HepG2 (cell line): ENCODE measurements at regions not wholly inside any gene's neighbourhood (a gene's known extent, or its start where the extent isn't known, plus 50 kb on each side); places are given as distances from the start of the nearest gene placed in this dataset.

Experiments
- AKAP8 ChIP-seq: sonication (generic); formaldehyde crosslinking; IDR thresholded peaks from 2 replicates; pipeline ENCODE4 v1.5.1; 2020; ENCODE audit warnings: mild to moderate bottlenecking, missing genetic modification reagents
- ATAD3A ChIP-seq: sonication (generic); formaldehyde crosslinking; IDR thresholded peaks from 2 replicates; pipeline ENCODE4 v1.4.0; 2020; ENCODE audit warnings: missing genetic modification reagents
- DPF2 ChIP-seq: sonication (generic); formaldehyde crosslinking; IDR thresholded peaks from 2 replicates; pipeline ENCODE4 v1.4.0; 2020; ENCODE audit warnings: mild to moderate bottlenecking, low read depth, missing genetic modification reagents, borderline replicate concordance
- ETV5 ChIP-seq: IDR thresholded peaks from 2 replicates; pipeline ENCODE4 v1.6.1; 2018; ENCODE audit warnings: missing biosample characterization, missing genetic modification reagents, inconsistent platforms, borderline replicate concordance
- FOSL2 ChIP-seq: sonication (generic); formaldehyde crosslinking; IDR thresholded peaks from 2 replicates; pipeline ENCODE4 v1.4.0; 2020; ENCODE audit warnings: missing genetic modification reagents
- HHEX ChIP-seq: IDR thresholded peaks from 2 replicates; pipeline ENCODE4 v1.6.1; 2016; ENCODE audit warnings: control low read depth
- HOXA7 ChIP-seq: sonication (generic); formaldehyde crosslinking; IDR thresholded peaks from 2 replicates; pipeline ENCODE4 v1.8.1; 2022; ENCODE audit warnings: mild to moderate bottlenecking, missing genetic modification reagents, moderate library complexity
- IKZF4 ChIP-seq: sonication (generic); formaldehyde crosslinking; IDR thresholded peaks from 2 replicates; pipeline ENCODE4 v1.5.1; 2020; ENCODE audit warnings: borderline replicate concordance, mild to moderate bottlenecking, low read depth, missing genetic modification reagents; ENCODE audit errors: not compliant biosample characterization
- ISL2 ChIP-seq: sonication (generic); formaldehyde crosslinking; IDR thresholded peaks from 2 replicates; pipeline ENCODE4 v1.5.0; 2020; ENCODE audit warnings: missing genetic modification reagents
- JARID2 ChIP-seq: sonication (generic); formaldehyde crosslinking; IDR thresholded peaks from 2 replicates; pipeline ENCODE4 v1.8.1; 2023; ENCODE audit warnings: missing genetic modification reagents, inconsistent platforms; ENCODE audit not compliant: insufficient replicate concordance
- NPAS2 ChIP-seq: sonication (generic); formaldehyde crosslinking; IDR thresholded peaks from 2 replicates; pipeline ENCODE4 v1.8.0; 2022; ENCODE audit warnings: mild to moderate bottlenecking, missing genetic modification reagents, borderline replicate concordance
- SALL2 ChIP-seq: sonication (generic); formaldehyde crosslinking; IDR thresholded peaks from 2 replicates; pipeline ENCODE4 v1.8.1; 2023; ENCODE audit warnings: mild to moderate bottlenecking, missing genetic modification reagents, inconsistent platforms
- SAP130 ChIP-seq: IDR thresholded peaks from 2 replicates; pipeline ENCODE4 v1.6.1; 2016; ENCODE audit warnings: low read depth
- SOX6 ChIP-seq, 2 experiments: fragments of 450-650 bp in 1 of 2; sonication (generic) in 1 of 2; formaldehyde crosslinking in 1 of 2; IDR thresholded peaks; 2 replicates each; pipeline versions ENCODE4 v1.4.0 to v1.6.1; 2017 to 2020; ENCODE audit warnings: antibody characterized with exemption in 1 of 2, mild to moderate bottlenecking in 1 of 2, missing genetic modification reagents in 1 of 2
- TAF15 ChIP-seq: fragments of 200-400 bp; formaldehyde crosslinking; IDR thresholded peaks from one replicate; pipeline ENCODE4 v1.6.1; 2018; ENCODE audit warnings: mild to moderate bottlenecking, low read depth, low read length; ENCODE audit not compliant: poor library complexity, severe bottlenecking
- TARDBP ChIP-seq: sonication (generic); formaldehyde crosslinking; IDR thresholded peaks from 2 replicates; pipeline ENCODE4 v1.8.0; 2022; ENCODE audit warnings: mild to moderate bottlenecking, missing genetic modification reagents
- THAP11 ChIP-seq: IDR thresholded peaks from 2 replicates; pipeline ENCODE4 v1.6.1; 2016; ENCODE audit warnings: missing biosample characterization, missing genetic modification reagents
- TRIM24 ChIP-seq: sonication (generic); formaldehyde crosslinking; IDR thresholded peaks from 2 replicates; pipeline ENCODE4 v1.8.0; 2022; ENCODE audit warnings: mild to moderate bottlenecking, missing genetic modification reagents
- XRCC5 ChIP-seq: fragments of 200-400 bp; formaldehyde crosslinking; optimal IDR thresholded peaks from 2 replicates; pipeline ENCODE3; 2017; ENCODE audit warnings: mild to moderate bottlenecking, low read length
- ZBTB1 ChIP-seq: sonication (generic); formaldehyde crosslinking; IDR thresholded peaks from 2 replicates; pipeline ENCODE4 v1.4.0; 2020; ENCODE audit warnings: missing genetic modification reagents, borderline replicate concordance
- ZBTB21 ChIP-seq: sonication (generic); formaldehyde crosslinking; IDR thresholded peaks from 2 replicates; pipeline ENCODE4 v1.4.0; 2020; ENCODE audit warnings: missing genetic modification reagents
- ZFAT ChIP-seq: sonication (generic); formaldehyde crosslinking; conservative IDR thresholded peaks from 2 replicates; pipeline ENCODE4 v1.8.1; 2023; ENCODE audit warnings: missing genetic modification reagents, inconsistent platforms
- ZFP36L1 ChIP-seq: sonication (generic); formaldehyde crosslinking; IDR thresholded peaks from 2 replicates; pipeline ENCODE4 v1.8.0; 2022; ENCODE audit warnings: mild to moderate bottlenecking, missing genetic modification reagents, moderate library complexity
- ZNF296 ChIP-seq: sonication (generic); formaldehyde crosslinking; conservative IDR thresholded peaks from 2 replicates; pipeline ENCODE4 v1.5.0; 2020; ENCODE audit warnings: mild to moderate bottlenecking, missing genetic modification reagents
- ZNF350 ChIP-seq: sonication (generic); formaldehyde crosslinking; IDR thresholded peaks from 2 replicates; pipeline ENCODE4 v1.4.0; 2020; ENCODE audit warnings: mild to moderate bottlenecking, low read depth, missing genetic modification reagents, borderline replicate concordance
- ZNF460 ChIP-seq: sonication (generic); formaldehyde crosslinking; IDR thresholded peaks from 2 replicates; pipeline ENCODE4 v1.5.1; 2020; ENCODE audit warnings: missing genetic modification reagents, mild to moderate bottlenecking, borderline replicate concordance
- ZNF678 ChIP-seq: sonication (generic); formaldehyde crosslinking; IDR thresholded peaks from 2 replicates; pipeline ENCODE4 v1.4.0; 2020; ENCODE audit warnings: mild to moderate bottlenecking, missing genetic modification reagents
- ZNF788 ChIP-seq: sonication (generic); formaldehyde crosslinking; IDR thresholded peaks from 2 replicates; pipeline ENCODE4 v1.5.0; 2020; ENCODE audit warnings: mild to moderate bottlenecking, missing genetic modification reagents, borderline replicate concordance
- TF ChIP-seq, protein P1 (sequence below): sonication (generic); formaldehyde crosslinking; IDR thresholded peaks from 2 replicates; pipeline ENCODE4 v1.4.0; 2020; ENCODE audit warnings: missing genetic modification reagents, low read depth, mild to moderate bottlenecking, borderline replicate concordance
- TF ChIP-seq, protein P2 (sequence below): sonication (generic); formaldehyde crosslinking; IDR thresholded peaks from 2 replicates; pipeline ENCODE4 v1.4.0; 2020; ENCODE audit warnings: missing genetic modification reagents

DNA sequence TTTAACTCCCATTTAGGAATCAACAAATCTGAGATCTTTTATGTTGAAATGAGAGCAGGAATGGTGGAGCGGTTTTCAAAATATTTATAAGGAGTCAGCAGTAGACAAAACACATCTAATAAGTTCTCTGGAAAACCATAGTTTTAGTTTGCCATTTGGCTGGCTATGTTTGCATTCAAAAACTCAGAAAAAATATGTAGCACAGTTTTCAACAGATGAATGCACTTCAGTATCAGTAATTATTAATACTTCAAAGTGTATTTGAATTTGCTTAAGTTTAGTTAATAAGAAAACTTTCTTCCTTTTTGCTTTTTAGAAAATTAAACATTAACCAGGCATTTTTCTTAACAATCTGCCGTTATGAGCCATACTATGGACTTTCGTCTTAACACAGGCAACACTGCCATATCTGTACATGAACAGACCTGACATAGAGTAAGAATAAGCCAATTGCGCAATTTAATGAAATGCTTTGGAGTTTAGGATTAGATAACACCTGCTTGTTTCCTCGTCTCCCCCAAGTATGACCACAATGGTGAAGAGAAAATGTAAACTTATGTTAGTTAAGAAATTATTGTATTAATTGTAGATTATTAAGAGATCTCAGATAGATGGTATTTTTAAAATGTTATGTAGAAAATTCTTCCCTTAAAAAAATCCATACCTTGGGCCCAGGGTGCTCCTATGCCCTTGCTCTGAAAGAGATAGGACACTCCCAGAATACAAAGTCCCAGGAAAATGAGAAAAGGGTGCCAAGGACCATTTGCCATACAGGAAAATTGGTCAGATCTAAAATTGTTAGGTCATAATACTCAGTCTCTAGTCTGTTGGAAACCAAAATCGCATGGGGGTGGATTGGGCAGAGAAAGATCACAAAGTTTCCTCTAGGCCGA, 552.3 kb upstream of the ARGLU1 start (continued):
- TF ChIP-seq ZNF678 (CRISPR knock-in tag) (no peak), IKZF4 (no peak), TAF15 (no peak), FOSL2 (CRISPR knock-in tag) (peak; percentile 22; the same call in 1 of the 2 replicates), ISL2 (CRISPR knock-in tag) (peak; percentile 86), HHEX (CRISPR knock-in tag) (no peak), ATAD3A (CRISPR knock-in tag) (no peak), JARID2 (CRISPR knock-in tag) (no peak), ZNF296 (CRISPR knock-in tag) (no peak), SOX6 (IDR thresholded peaks at IDR 0.05) (no peak), SOX6 (CRISPR knock-in tag; IDR thresholded peaks at IDR 0.05) (peak; percentile 81; the same call in 1 of the 2 replicates), DPF2 (CRISPR knock-in tag) (peak; percentile 52; the same call in 1 of the 2 replicates), ZFAT (CRISPR knock-in tag) (no peak), TRIM24 (CRISPR knock-in tag) (0 out of 2 replicates have a peak, but pooled peaks have one; percentile 69), XRCC5 (no peak), ZBTB1 (CRISPR knock-in tag) (no peak), NPAS2 (CRISPR knock-in tag) (no peak), ZBTB21 (CRISPR knock-in tag) (no peak), ZNF788 (no peak), AKAP8 (no peak), THAP11 (0 out of 2 replicates have a peak, but pooled peaks have one; percentile 17), ZFP36L1 (CRISPR knock-in tag) (no peak), SAP130 (CRISPR knock-in tag) (peak; percentile 45), TARDBP (no peak), HOXA7 (CRISPR knock-in tag) (no peak), ZNF350 (no peak), ZNF460 (no peak), SALL2 (no peak), ETV5 (CRISPR knock-in tag) (no peak)
- TF ChIP-seq, protein P1, sequence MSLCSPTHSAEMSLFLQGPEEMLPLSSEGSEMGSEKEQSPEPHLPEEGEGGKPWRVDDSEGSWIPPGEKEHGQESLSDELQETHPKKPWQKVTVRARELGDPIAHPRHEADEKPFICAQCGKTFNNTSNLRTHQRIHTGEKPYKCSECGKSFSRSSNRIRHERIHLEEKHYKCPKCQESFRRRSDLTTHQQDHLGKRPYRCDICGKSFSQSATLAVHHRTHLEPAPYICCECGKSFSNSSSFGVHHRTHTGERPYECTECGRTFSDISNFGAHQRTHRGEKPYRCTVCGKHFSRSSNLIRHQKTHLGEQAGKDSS (CRISPR knock-in tag): no peak
- TF ChIP-seq, protein P2, sequence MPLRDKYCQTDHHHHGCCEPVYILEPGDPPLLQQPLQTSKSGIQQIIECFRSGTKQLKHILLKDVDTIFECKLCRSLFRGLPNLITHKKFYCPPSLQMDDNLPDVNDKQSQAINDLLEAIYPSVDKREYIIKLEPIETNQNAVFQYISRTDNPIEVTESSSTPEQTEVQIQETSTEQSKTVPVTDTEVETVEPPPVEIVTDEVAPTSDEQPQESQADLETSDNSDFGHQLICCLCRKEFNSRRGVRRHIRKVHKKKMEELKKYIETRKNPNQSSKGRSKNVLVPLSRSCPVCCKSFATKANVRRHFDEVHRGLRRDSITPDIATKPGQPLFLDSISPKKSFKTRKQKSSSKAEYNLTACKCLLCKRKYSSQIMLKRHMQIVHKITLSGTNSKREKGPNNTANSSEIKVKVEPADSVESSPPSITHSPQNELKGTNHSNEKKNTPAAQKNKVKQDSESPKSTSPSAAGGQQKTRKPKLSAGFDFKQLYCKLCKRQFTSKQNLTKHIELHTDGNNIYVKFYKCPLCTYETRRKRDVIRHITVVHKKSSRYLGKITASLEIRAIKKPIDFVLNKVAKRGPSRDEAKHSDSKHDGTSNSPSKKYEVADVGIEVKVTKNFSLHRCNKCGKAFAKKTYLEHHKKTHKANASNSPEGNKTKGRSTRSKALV (CRISPR knock-in tag): no peak
